Breast epithelium (tissue), 3 donors: ENCODE measurements at regions not wholly inside any gene's neighbourhood (a gene's known extent, or its start where the extent isn't known, plus 50 kb on each side); places are given as distances from the start of the nearest gene placed in this dataset.

Source experiments
- CTCF ChIP-seq, 3 donors: fragments of 450-650 bp; IDR thresholded peaks; one replicate each; pipeline ENCODE4 v1.5.1; 2016 to 2017; ENCODE audit warnings: antibody characterized with exemption in 3 of 3, mild to moderate bottlenecking in 3 of 3, moderate library complexity in 3 of 3
- POLR2A ChIP-seq: fragments of 450-650 bp; IDR thresholded peaks from one replicate; pipeline ENCODE4 v1.6.1; 2016; ENCODE audit warnings: antibody characterized with exemption, mild to moderate bottlenecking, moderate library complexity

GRCh38 chr6:169902604-169903003 is 151.2 kb downstream of the ERMARD start:
- TF ChIP-seq CTCF (IDR thresholded peaks at IDR 0.05) = no peak
- TF ChIP-seq POLR2A = no peak
